IPS-20b (cell line): ENCODE measurements at regions not wholly inside any gene's neighbourhood (a gene's known extent, or its start where the extent isn't known, plus 50 kb on each side); places are given as distances from the start of the nearest gene placed in this dataset.

Experiments used
- H3K27ac ChIP-seq: one replicate; pipeline ENCODE4 v1.5.1; 2013; ENCODE audit warnings: low read length
- H3K27me3 ChIP-seq: 2 replicates; pipeline ENCODE4 v1.6.1; 2013; ENCODE audit warnings: mild to moderate bottlenecking, low read length, inconsistent platforms; ENCODE audit not compliant: insufficient read depth
- H3K36me3 ChIP-seq: 2 replicates; pipeline ENCODE4 v1.6.1; 2013; ENCODE audit warnings: low read depth, mild to moderate bottlenecking, inconsistent platforms, low read length, moderate library complexity; ENCODE audit not compliant: insufficient read depth
- H3K4me1 ChIP-seq: 2 replicates; pipeline ENCODE4 v1.6.1; 2013; ENCODE audit warnings: mild to moderate bottlenecking, control low read depth, inconsistent platforms, low read length, moderate library complexity; ENCODE audit not compliant: insufficient read depth
- H3K4me3 ChIP-seq: 2 replicates; pipeline ENCODE4 v1.5.1; 2013; ENCODE audit warnings: mild to moderate bottlenecking, low read length, inconsistent platforms
- H3K9ac ChIP-seq: 2 replicates; pipeline ENCODE4 v1.6.1; 2013; ENCODE audit warnings: low read depth, mild to moderate bottlenecking, inconsistent platforms, low read length, moderate library complexity
- H3K9me3 ChIP-seq: 2 replicates; pipeline ENCODE4 v1.6.1; 2013; ENCODE audit warnings: mild to moderate bottlenecking, low read depth, low read length, inconsistent platforms; ENCODE audit not compliant: insufficient read depth

- 0 out of 2 replicates have a peak, but pooled peaks cover 3% of the 10 kb centered on the region for H3K4me1 ChIP-seq
- peaks cover 5% of the 10 kb centered on the region for H3K9me3 ChIP-seq
- H3K4me3 ChIP-seq = no peak overlapping the region
- H3K27me3 ChIP-seq = no peaks in the 10 kb centered on the region
- no peaks in the 10 kb centered on the region for H3K36me3 ChIP-seq
- H3K9ac ChIP-seq = no peak overlapping the region
- H3K27ac ChIP-seq = no peak overlapping the region
Observed at GRCh38 chr14:26252176-26252575, 345.7 kb downstream of the NOVA1 start.

GRCh38 chr14:26233118-26233517 is 364.7 kb downstream of the NOVA1 start:
- no peaks in the 10 kb centered on the region for H3K4me1 ChIP-seq
- no peaks in the 10 kb centered on the region for H3K9me3 ChIP-seq
- H3K27ac ChIP-seq = no peak overlapping the region
- no peaks in the 10 kb centered on the region for H3K27me3 ChIP-seq
- H3K36me3 ChIP-seq = no peaks in the 10 kb centered on the region
- no peak overlapping the region for H3K9ac ChIP-seq
- no peak overlapping the region for H3K4me3 ChIP-seq

GRCh38 chr14:26218861-26219260 is 379.0 kb downstream of the NOVA1 start:
- Histone ChIP-seq H3K4me3 (no peak overlapping the region), H3K9ac (no peak overlapping the region), H3K27me3 (no peaks in the 10 kb centered on the region), H3K9me3 (no peaks in the 10 kb centered on the region), H3K4me1 (no peaks in the 10 kb centered on the region; the same call in 1 of the 2 replicates), H3K27ac (no peak overlapping the region), H3K36me3 (no peaks in the 10 kb centered on the region)

- H3K27me3 ChIP-seq = no peaks in the 10 kb centered on the region
Observed at GRCh38 chr14:26217778-26218177, 380.1 kb downstream of the NOVA1 start.

GRCh38 chr14:26216786-26217185 is 381.0 kb downstream of the NOVA1 start:
- no peak overlapping the region for H3K27ac ChIP-seq

More at GRCh38 chr14:26217778-26218177, 380.1 kb downstream of the NOVA1 start:
- H3K4me1 ChIP-seq = no peaks in the 10 kb centered on the region; the same call in 1 of the 2 replicates
- no peak overlapping the region for H3K27ac ChIP-seq
- no peak overlapping the region for H3K4me3 ChIP-seq
- no peak overlapping the region for H3K9ac ChIP-seq
- no peaks in the 10 kb centered on the region for H3K36me3 ChIP-seq
- no peaks in the 10 kb centered on the region for H3K9me3 ChIP-seq

GRCh38 chr14:26213846-26214575 is 383.8 kb downstream of the NOVA1 start:
- H3K9me3 ChIP-seq = no peaks in the 10 kb centered on the region
- H3K4me3 ChIP-seq = no peak overlapping the region
- no peaks in the 10 kb centered on the region; the same call in 1 of the 2 replicates for H3K4me1 ChIP-seq
- no peaks in the 10 kb centered on the region for H3K27me3 ChIP-seq
- no peak overlapping the region for H3K27ac ChIP-seq
- no peak overlapping the region for H3K9ac ChIP-seq
- no peaks in the 10 kb centered on the region for H3K36me3 ChIP-seq

More at GRCh38 chr14:26216786-26217185, 381.0 kb downstream of the NOVA1 start:
- Histone ChIP-seq H3K9ac (no peak overlapping the region), H3K27me3 (no peaks in the 10 kb centered on the region), H3K4me1 (no peaks in the 10 kb centered on the region; the same call in 1 of the 2 replicates), H3K4me3 (no peak overlapping the region), H3K9me3 (no peaks in the 10 kb centered on the region), H3K36me3 (no peaks in the 10 kb centered on the region)

- Histone ChIP-seq H3K36me3 (no peaks in the 10 kb centered on the region), H3K9ac (no peak overlapping the region), H3K4me3 (no peak overlapping the region), H3K9me3 (no peaks in the 10 kb centered on the region), H3K4me1 (peaks cover 11% of the 10 kb centered on the region; the same call in 1 of the 2 replicates), H3K27ac (no peak overlapping the region), H3K27me3 (peaks cover 36% of the 10 kb centered on the region)
Observed at GRCh38 chr14:26209699-26210098, 388.1 kb downstream of the NOVA1 start.

- H3K36me3 ChIP-seq = no peaks in the 10 kb centered on the region
Observed at GRCh38 chr14:26206640-26207039, 391.2 kb downstream of the NOVA1 start.

GRCh38 chr14:26204728-26205479 is 392.9 kb downstream of the NOVA1 start:
- peaks cover 52% of the 10 kb centered on the region for H3K27me3 ChIP-seq
- peak overlapping the region; percentile 69; the same call in 1 of the 2 replicates for H3K9ac ChIP-seq
- H3K27ac ChIP-seq = no peak overlapping the region
- H3K4me3 ChIP-seq = peak overlapping the region; percentile 81
- peaks cover 11% of the 10 kb centered on the region; the same call in 1 of the 2 replicates for H3K4me1 ChIP-seq
- H3K36me3 ChIP-seq = no peaks in the 10 kb centered on the region
- no peaks in the 10 kb centered on the region for H3K9me3 ChIP-seq

More at GRCh38 chr14:26206640-26207039, 391.2 kb downstream of the NOVA1 start:
- H3K9ac ChIP-seq = no peak overlapping the region
- no peaks in the 10 kb centered on the region for H3K9me3 ChIP-seq
- no peak overlapping the region for H3K4me3 ChIP-seq
- H3K27ac ChIP-seq = no peak overlapping the region
- H3K27me3 ChIP-seq = peaks cover 52% of the 10 kb centered on the region
- peaks cover 11% of the 10 kb centered on the region; the same call in 1 of the 2 replicates for H3K4me1 ChIP-seq

- Histone ChIP-seq H3K27ac (no peak overlapping the region), H3K9ac (peak overlapping the region; percentile 69; the same call in 1 of the 2 replicates), H3K36me3 (no peaks in the 10 kb centered on the region), H3K4me3 (peak overlapping the region; percentile 81; the same call in 1 of the 2 replicates), H3K27me3 (peaks cover 52% of the 10 kb centered on the region), H3K9me3 (no peaks in the 10 kb centered on the region), H3K4me1 (peaks cover 11% of the 10 kb centered on the region; the same call in 1 of the 2 replicates)
Observed at GRCh38 chr14:26204366-26204727, 393.5 kb downstream of the NOVA1 start.

- H3K4me3 ChIP-seq = no peak overlapping the region
- H3K27ac ChIP-seq = no peak overlapping the region
- H3K9ac ChIP-seq = no peak overlapping the region
- H3K4me1 ChIP-seq = peaks cover 3% of the 10 kb centered on the region; the same call in 1 of the 2 replicates
- H3K36me3 ChIP-seq = no peaks in the 10 kb centered on the region
- peaks cover 26% of the 10 kb centered on the region for H3K27me3 ChIP-seq
- H3K9me3 ChIP-seq = no peaks in the 10 kb centered on the region
Observed at GRCh38 chr14:26200687-26201086, 397.1 kb downstream of the NOVA1 start.
